PC-9 (cell line): ENCODE measurements at regions not wholly inside any gene's neighbourhood (a gene's known extent, or its start where the extent isn't known, plus 50 kb on each side); places are given as distances from the start of the nearest gene placed in this dataset.

Source experiments
- BruUV-seq: library from RNA; stranded (reverse); fragments of 400-500 nt; replicated peaks from 2 replicates; lab custom pipeline; 2021; lab: Mats Ljungman, UMichigan
- CTCF ChIA-PET: fragments of 300-600 bp; sonication (Branson Sonifier 250); formaldehyde crosslinking; loops from one replicate; lab custom pipeline; 2022; ENCODE audit warnings: antibody characterized with exemption; lab: Charles Lee
- POLR2A ChIA-PET: fragments of 300-600 bp; sonication (Branson Sonifier 250); formaldehyde crosslinking; loops from one replicate; lab custom pipeline; 2022; ENCODE audit warnings: antibody characterized with exemption; ENCODE audit not compliant: unreplicated experiment; lab: Charles Lee
- DNase-seq, 2 experiments: peaks; one replicate each; pipeline versions ENCODE4 v3.0.0 to v3.0.0-alpha.2; 2015 to 2022; ENCODE audit warnings: mixed read lengths in 1 of 2
- H2AFZ ChIP-seq: fragments of 200-600 bp; sonication (generic); 2 replicates; pipeline ENCODE4 v1.8.1; 2017; ENCODE audit warnings: antibody characterized with exemption
- H3F3A ChIP-seq: fragments of 200-600 bp; sonication (generic); 2 replicates; pipeline ENCODE4 v1.8.1; 2017; ENCODE audit warnings: antibody characterized with exemption, mild to moderate bottlenecking, low read depth; ENCODE audit not compliant: insufficient read depth
- H3K27ac ChIP-seq: fragments of 200-600 bp; sonication (generic); 2 replicates; pipeline ENCODE4 v1.6.1; 2016; ENCODE audit warnings: mixed run types
- H3K27me3 ChIP-seq: fragments of 200-600 bp; sonication (generic); 2 replicates; pipeline ENCODE4 v1.6.1; 2016; ENCODE audit warnings: low read depth, mixed run types; ENCODE audit not compliant: insufficient read depth
- H3K36me3 ChIP-seq: fragments of 200-600 bp; sonication (generic); 2 replicates; pipeline ENCODE4 v1.6.1; 2016; ENCODE audit warnings: low read depth, mixed run types
- H3K4me1 ChIP-seq: fragments of 200-600 bp; sonication (generic); replicated peaks from 2 replicates; pipeline ENCODE4 v1.6.1; 2016; ENCODE audit warnings: mixed run types; ENCODE audit not compliant: insufficient read depth
- H3K4me2 ChIP-seq: fragments of 200-600 bp; sonication (generic); 2 replicates; pipeline ENCODE4 v1.6.1; 2017; ENCODE audit warnings: mixed run types
- H3K4me3 ChIP-seq: fragments of 200-600 bp; sonication (generic); 2 replicates; pipeline ENCODE4 v1.6.1; 2016; ENCODE audit warnings: mixed run types
- H3K79me2 ChIP-seq: fragments of 200-600 bp; sonication (generic); 2 replicates; pipeline ENCODE4 v1.6.1; 2017; ENCODE audit warnings: low read depth, mixed run types
- H3K9me2 ChIP-seq: fragments of 200-600 bp; sonication (generic); 2 replicates; pipeline ENCODE4 v1.8.1; 2017; ENCODE audit warnings: mild to moderate bottlenecking; ENCODE audit not compliant: insufficient read depth
- H3K9me3 ChIP-seq: fragments of 200-600 bp; sonication (generic); 2 replicates; pipeline ENCODE4 v1.8.1; 2016; ENCODE audit warnings: low read depth; ENCODE audit not compliant: insufficient read depth
- H4K20me1 ChIP-seq: fragments of 200-600 bp; sonication (generic); 2 replicates; pipeline ENCODE4 v1.8.1; 2017; ENCODE audit not compliant: insufficient read depth
- CTCF ChIP-seq: fragments of 200-600 bp; sonication (generic); conservative IDR thresholded peaks from 2 replicates; pipeline ENCODE4 v1.6.1; 2017; ENCODE audit warnings: mixed run types, antibody characterized with exemption, mild to moderate bottlenecking, moderate library complexity
- EZH2 ChIP-seq: fragments of 200-600 bp; sonication (generic); IDR thresholded peaks from 2 replicates; pipeline ENCODE4 v1.8.0; 2017; ENCODE audit warnings: antibody characterized with exemption, low read depth
- intact Hi-C: fragments of 100-400 bp; cut with micrococcal nuclease; formaldehyde crosslinking; loops from one replicate; pipeline ENCODE4 v1.10.0; 2022; ENCODE audit not compliant: unreplicated experiment

- H3K27ac ChIP-seq: no peak overlapping the region
- BruUV-seq: no TSS peak
Measured at GRCh38 chr2:152250421-152251100, 75.0 kb upstream of the STAM2 start.

GRCh38 chr2:152251211-152251610, 75.6 kb upstream of the STAM2 start:
- intact Hi-C loops: no loop called here

More at GRCh38 chr2:152250421-152251100, 75.0 kb upstream of the STAM2 start:
- CTCF ChIA-PET: no interaction called here
- Histone ChIP-seq H3K9me2 (no peaks in the 10 kb centered on the region), H3K4me1 (no peaks in the 10 kb centered on the region), H3F3A (no peaks in the 10 kb centered on the region), H3K4me2 (no peak overlapping the region), H4K20me1 (no peaks in the 10 kb centered on the region), H2AFZ (no peak overlapping the region), H3K27me3 (no peaks in the 10 kb centered on the region), H3K36me3 (no peaks in the 10 kb centered on the region), H3K9me3 (0 out of 2 replicates have a peak, but pooled peaks cover 5% of the 10 kb centered on the region), H3K79me2 (no peaks in the 10 kb centered on the region), H3K4me3 (no peak overlapping the region)
- POLR2A ChIA-PET: no interaction called here
- TF ChIP-seq EZH2 (no peak), CTCF (no peak)
- intact Hi-C loops: no loop called here
- no peak for DNase-seq

GRCh38 chr2:152251811-152252210, 76.2 kb upstream of the STAM2 start:
- H3F3A ChIP-seq: no peaks in the 10 kb centered on the region
- H3K9me3 ChIP-seq: 0 out of 2 replicates have a peak, but pooled peaks cover 5% of the 10 kb centered on the region
- no peaks in the 10 kb centered on the region for H3K27me3 ChIP-seq
- BruUV-seq: no TSS peak
- TF ChIP-seq CTCF (no peak), EZH2 (no peak)
- no peak overlapping the region for H3K4me2 ChIP-seq
- no peak for DNase-seq
- H2AFZ ChIP-seq: no peak overlapping the region
- no peaks in the 10 kb centered on the region for H3K36me3 ChIP-seq
- ChIA-PET CTCF (no interaction called here), POLR2A (no interaction called here)
- no peaks in the 10 kb centered on the region for H3K4me1 ChIP-seq
- no peak overlapping the region for H3K27ac ChIP-seq
- H4K20me1 ChIP-seq: no peaks in the 10 kb centered on the region
- intact Hi-C loops: no loop called here
- H3K79me2 ChIP-seq: no peaks in the 10 kb centered on the region
- no peaks in the 10 kb centered on the region for H3K9me2 ChIP-seq
- no peak overlapping the region for H3K4me3 ChIP-seq

More at GRCh38 chr2:152251211-152251610, 75.6 kb upstream of the STAM2 start:
- no peaks in the 10 kb centered on the region for H3F3A ChIP-seq
- no peak overlapping the region for H3K27ac ChIP-seq
- no peak for DNase-seq
- TF ChIP-seq EZH2 (no peak), CTCF (no peak)
- 0 out of 2 replicates have a peak, but pooled peaks cover 5% of the 10 kb centered on the region for H3K9me3 ChIP-seq
- no peak overlapping the region for H3K4me2 ChIP-seq
- H3K9me2 ChIP-seq: no peaks in the 10 kb centered on the region
- BruUV-seq: no TSS peak
- POLR2A ChIA-PET: no interaction called here
- H4K20me1 ChIP-seq: no peaks in the 10 kb centered on the region
- H3K36me3 ChIP-seq: no peaks in the 10 kb centered on the region
- H2AFZ ChIP-seq: no peak overlapping the region
- no peaks in the 10 kb centered on the region for H3K79me2 ChIP-seq
- no peaks in the 10 kb centered on the region for H3K4me1 ChIP-seq
- no peak overlapping the region for H3K4me3 ChIP-seq
- CTCF ChIA-PET: no interaction called here
- H3K27me3 ChIP-seq: no peaks in the 10 kb centered on the region
